ENCODE measurements at regions not wholly inside any gene's neighbourhood (a gene's known extent, or its start where the extent isn't known, plus 50 kb on each side); places are given as distances from the start of the nearest gene placed in this dataset.

- 84 to 95% methylated on average over 3 to 8 of the region's 8 CpGs for WGBS, 2 experiments (ENCODE audit: insufficient coverage in 1 of 2, insufficient read length in 1 of 2)
- H3K27ac ChIP-seq (ENCODE audit: low read depth, low read length), result no peak overlapping the region
- Mint-ChIP-seq H3K4me1 (no peaks in the 10 kb centered on the region), H3K27me3 (ENCODE audit: insufficient read depth) (peaks cover 2% of the 10 kb centered on the region), H3K36me3 (ENCODE audit: low read depth) (no peaks in the 10 kb centered on the region), H3K4me3 (no peak overlapping the region), H3K27ac (no peak overlapping the region), H3K9me3 (peaks cover 32% of the 10 kb centered on the region)
- no peaks in the 10 kb centered on the region for H3K27me3 ChIP-seq (ENCODE audit: control insufficient read depth, insufficient read depth, low read length, poor library complexity, severe bottlenecking)
- H3K4me3 ChIP-seq (ENCODE audit: low read length), result no peak overlapping the region
- H3K4me1 ChIP-seq (ENCODE audit: control insufficient read depth, insufficient read depth, low read length), result no peaks in the 10 kb centered on the region
- H3K9ac ChIP-seq (ENCODE audit: extremely low read depth, low read length, poor library complexity, severe bottlenecking), result no peak overlapping the region
- peaks cover 29% of the 10 kb centered on the region for H3K9me3 ChIP-seq (ENCODE audit: control insufficient read depth, low read length)
- no peak for TF ChIP-seq CTCF (conservative IDR thresholded peaks at IDR 0.05)
- no peaks in the 10 kb centered on the region for H3K36me3 ChIP-seq (ENCODE audit: control insufficient read depth, insufficient read depth, low read length)
- no peak for DNase-seq
Observed at GRCh38 chr16:9197957-9198661, 106.7 kb downstream of the HAPSTR1 start.

GRCh38 chr16:9199311-9199710 lies 107.9 kb downstream of the HAPSTR1 start:
- Mint-ChIP-seq H3K27me3 (ENCODE audit: insufficient read depth) (peaks cover 4% of the 10 kb centered on the region), H3K4me1 (no peaks in the 10 kb centered on the region), H3K36me3 (ENCODE audit: low read depth) (no peaks in the 10 kb centered on the region), H3K9me3 (peaks cover 24% of the 10 kb centered on the region), H3K27ac (no peak overlapping the region), H3K4me3 (no peak overlapping the region)
- no peak for DNase-seq
- Histone ChIP-seq H3K4me3 (ENCODE audit: low read length) (no peak overlapping the region), H3K9me3 (ENCODE audit: control insufficient read depth, low read length) (peaks cover 20% of the 10 kb centered on the region), H3K27ac (ENCODE audit: low read depth, low read length) (no peak overlapping the region), H3K9ac (ENCODE audit: extremely low read depth, low read length, poor library complexity, severe bottlenecking) (no peak overlapping the region), H3K27me3 (ENCODE audit: control insufficient read depth, insufficient read depth, low read length, poor library complexity, severe bottlenecking) (no peaks in the 10 kb centered on the region), H3K36me3 (ENCODE audit: control insufficient read depth, insufficient read depth, low read length) (no peaks in the 10 kb centered on the region), H3K4me1 (ENCODE audit: control insufficient read depth, insufficient read depth, low read length) (no peaks in the 10 kb centered on the region)
- TF ChIP-seq CTCF (conservative IDR thresholded peaks at IDR 0.05), result no peak
- 83 to 96% methylated on average over 7 to 8 of the region's 8 CpGs for WGBS, 2 experiments (ENCODE audit: insufficient coverage in 1 of 2, insufficient read length in 1 of 2)

- Mint-ChIP-seq H3K4me3 (no peak overlapping the region), H3K27ac (no peak overlapping the region), H3K4me1 (no peaks in the 10 kb centered on the region), H3K36me3 (ENCODE audit: low read depth) (no peaks in the 10 kb centered on the region), H3K27me3 (ENCODE audit: insufficient read depth) (peaks cover 4% of the 10 kb centered on the region), H3K9me3 (peaks cover 24% of the 10 kb centered on the region)
- H3K9me3 ChIP-seq (ENCODE audit: control insufficient read depth, low read length), result peaks cover 16% of the 10 kb centered on the region
- no peak for DNase-seq
- no peaks in the 10 kb centered on the region for H3K4me1 ChIP-seq (ENCODE audit: control insufficient read depth, insufficient read depth, low read length)
- H3K36me3 ChIP-seq (ENCODE audit: control insufficient read depth, insufficient read depth, low read length), result no peaks in the 10 kb centered on the region
- H3K27ac ChIP-seq (ENCODE audit: low read depth, low read length), result no peak overlapping the region
- H3K27me3 ChIP-seq (ENCODE audit: control insufficient read depth, insufficient read depth, low read length, poor library complexity, severe bottlenecking), result no peaks in the 10 kb centered on the region
- 93 to 100% methylated on average over 2 of the region's 2 CpGs for WGBS, 2 experiments (ENCODE audit: insufficient coverage in 1 of 2, insufficient read length in 1 of 2)
- no peak for TF ChIP-seq CTCF (conservative IDR thresholded peaks at IDR 0.05)
- H3K4me3 ChIP-seq (ENCODE audit: low read length), result no peak overlapping the region
- no peak overlapping the region for H3K9ac ChIP-seq (ENCODE audit: extremely low read depth, low read length, poor library complexity, severe bottlenecking)
Observed at GRCh38 chr16:9199751-9200150, 108.3 kb downstream of the HAPSTR1 start.
